ENCODE measurements at regions not wholly inside any gene's neighbourhood (a gene's known extent, or its start where the extent isn't known, plus 50 kb on each side); places are given as distances from the start of the nearest gene placed in this dataset.

GRCh38 chr15:55124616-55125015, 72.1 kb downstream of the RSL24D1 start:
- TF ChIP-seq EP300 (IDR thresholded peaks at IDR 0.05; ENCODE audit: low read depth): no peak
- no peak for TF ChIP-seq CTCF (IDR thresholded peaks at IDR 0.05)
- no peak for TF ChIP-seq POLR2A (IDR thresholded peaks at IDR 0.05)
- TF ChIP-seq POLR2AphosphoS5 (IDR thresholded peaks at IDR 0.05): no peak
